Panc1 (cell line): ENCODE measurements at regions not wholly inside any gene's neighbourhood (a gene's known extent, or its start where the extent isn't known, plus 50 kb on each side); places are given as distances from the start of the nearest gene placed in this dataset.

Source experiments
- ATAC-seq: fragments of 200-7000 bp; cut with Tn5 transposase; 2 replicates; pipeline ENCODE4 v1.9.1; 2020; ENCODE audit warnings: mild to moderate bottlenecking, moderate library complexity
- BruUV-seq: library from RNA; stranded (reverse); fragments of 400-500 nt; replicated peaks from 2 replicates; lab custom pipeline; 2021; lab: Mats Ljungman, UMichigan
- CTCF ChIA-PET: fragments of 300-600 bp; sonication (Branson Sonifier 250); formaldehyde crosslinking; loops from one replicate; lab custom pipeline; 2022; ENCODE audit warnings: antibody characterized with exemption; lab: Charles Lee
- POLR2A ChIA-PET: fragments of 300-600 bp; sonication (Branson Sonifier 250); formaldehyde crosslinking; loops from one replicate; lab custom pipeline; 2022; ENCODE audit warnings: antibody characterized with exemption; lab: Charles Lee
- DNase-seq: peaks from one replicate; pipeline ENCODE4 v3.0.0-alpha.2; 2010; ENCODE audit warnings: low read depth, low spot score
- H3K27ac ChIP-seq: 2 replicates; pipeline ENCODE4 v1.5.1; 2011; ENCODE audit warnings: mild to moderate bottlenecking, low read length, inconsistent platforms
- H3K27me3 ChIP-seq: fragments of 200-500 bp; sonication (Bioruptor generic); 2 replicates; pipeline ENCODE4 v1.6.0; 2014; ENCODE audit warnings: low read length, inconsistent platforms; ENCODE audit not compliant: control insufficient read depth, insufficient read depth
- H3K36me3 ChIP-seq: fragments of 200-500 bp; sonication (Bioruptor generic); 2 replicates; pipeline ENCODE4 v1.5.1; 2014; ENCODE audit warnings: inconsistent platforms, mild to moderate bottlenecking, low read length, moderate library complexity; ENCODE audit not compliant: control insufficient read depth, insufficient read depth
- H3K4me1 ChIP-seq: 2 replicates; pipeline ENCODE4 v1.5.1; 2011; ENCODE audit warnings: inconsistent platforms, mild to moderate bottlenecking, low read length, moderate library complexity; ENCODE audit not compliant: control insufficient read depth, insufficient read depth
- H3K4me3 ChIP-seq, 2 experiments: 2 replicates each; pipeline ENCODE4 v1.5.1; 2011 to 2012; ENCODE audit warnings: low read depth in 2 of 2, low read length in 2 of 2, mild to moderate bottlenecking in 2 of 2, inconsistent platforms in 1 of 2, moderate library complexity in 1 of 2
- H3K9me3 ChIP-seq: fragments of 200-500 bp; sonication (Bioruptor generic); 2 replicates; pipeline ENCODE4 v1.5.1; 2014; ENCODE audit warnings: low read depth, mild to moderate bottlenecking, inconsistent platforms, low read length, moderate library complexity; ENCODE audit not compliant: control insufficient read depth, insufficient read depth
- POLR2AphosphoS5 ChIP-seq: IDR thresholded peaks from 2 replicates; pipeline ENCODE4 v1.6.1; 2012; ENCODE audit warnings: mild to moderate bottlenecking, low read depth, low read length, moderate library complexity
- SIN3A ChIP-seq: IDR thresholded peaks from 2 replicates; pipeline ENCODE4 v1.6.1; 2012; ENCODE audit warnings: low read depth, mild to moderate bottlenecking, low read length, moderate library complexity, borderline replicate concordance; ENCODE audit not compliant: insufficient read depth
- TCF7L2 ChIP-seq: IDR thresholded peaks from 2 replicates; pipeline ENCODE4 v1.6.1; 2011; ENCODE audit warnings: mild to moderate bottlenecking, low read depth, low read length, inconsistent platforms
- in situ Hi-C: cut with HindIII; loops from 2 replicates; pipeline ENCODE4 v1.10.0; 2016; ENCODE audit warnings: low sequenced_read_pairs, low pct_unique_long_range_greater_than_20kb
- intact Hi-C: fragments of 100-400 bp; cut with micrococcal nuclease; formaldehyde crosslinking; loops from one replicate; pipeline ENCODE4 v1.10.0; 2022; ENCODE audit not compliant: unreplicated experiment
- TF ChIP-seq, protein P1 (sequence below): fragments of 450-650 bp; IDR thresholded peaks from 2 replicates; pipeline ENCODE4 v1.5.1; 2017; ENCODE audit warnings: mild to moderate bottlenecking
- TF ChIP-seq, protein P2 (sequence below), 2 experiments: IDR thresholded peaks; 2 replicates each; pipeline ENCODE4 v1.6.1; 2011 to 2012; ENCODE audit warnings: low read depth in 2 of 2, control low read depth in 1 of 2, low read length in 1 of 2, mild to moderate bottlenecking in 1 of 2, moderate library complexity in 1 of 2; ENCODE audit not compliant: insufficient read depth in 1 of 2

DNA sequence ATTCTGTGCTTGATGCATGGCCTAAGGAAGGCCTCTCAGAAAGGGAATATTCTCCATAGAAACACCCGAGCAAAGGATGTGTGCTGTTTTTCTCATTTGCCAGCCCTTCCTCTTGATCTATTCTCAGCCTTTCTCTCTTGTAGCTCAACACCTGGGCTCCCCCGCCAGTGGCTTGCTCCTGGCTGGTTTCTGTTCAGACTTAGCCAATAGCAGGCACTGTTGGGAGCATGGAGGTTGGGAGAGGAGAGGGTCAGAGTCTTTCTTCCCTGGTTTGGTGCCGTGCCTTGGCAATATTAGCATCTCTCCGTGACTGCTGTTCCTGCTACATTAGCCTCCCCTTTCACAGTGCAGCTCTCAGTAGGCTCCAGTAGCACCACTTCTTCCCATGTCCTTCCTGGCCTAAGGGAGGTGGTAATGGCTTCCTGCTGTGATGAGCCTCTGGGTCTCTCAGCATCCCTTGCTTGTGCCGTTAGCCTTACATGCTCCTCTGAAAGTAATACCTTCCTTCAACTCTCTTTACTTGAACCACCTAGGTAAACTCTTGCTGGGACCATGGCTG is 269.7 kb upstream of the GAS1 start:
- intact Hi-C loops (no loop called here), in situ Hi-C loops (no loop called here)
- ChIA-PET CTCF (no interaction called here), POLR2A (no interaction called here)
- no peaks in the 10 kb centered on the region for H3K36me3 ChIP-seq
- H3K9me3 ChIP-seq = no peaks in the 10 kb centered on the region
- BruUV-seq = no TSS peak
- no peak overlapping the region for H3K27ac ChIP-seq
- H3K4me1 ChIP-seq = no peaks in the 10 kb centered on the region
- DNase-seq = no peak
- TF ChIP-seq, protein P1, sequence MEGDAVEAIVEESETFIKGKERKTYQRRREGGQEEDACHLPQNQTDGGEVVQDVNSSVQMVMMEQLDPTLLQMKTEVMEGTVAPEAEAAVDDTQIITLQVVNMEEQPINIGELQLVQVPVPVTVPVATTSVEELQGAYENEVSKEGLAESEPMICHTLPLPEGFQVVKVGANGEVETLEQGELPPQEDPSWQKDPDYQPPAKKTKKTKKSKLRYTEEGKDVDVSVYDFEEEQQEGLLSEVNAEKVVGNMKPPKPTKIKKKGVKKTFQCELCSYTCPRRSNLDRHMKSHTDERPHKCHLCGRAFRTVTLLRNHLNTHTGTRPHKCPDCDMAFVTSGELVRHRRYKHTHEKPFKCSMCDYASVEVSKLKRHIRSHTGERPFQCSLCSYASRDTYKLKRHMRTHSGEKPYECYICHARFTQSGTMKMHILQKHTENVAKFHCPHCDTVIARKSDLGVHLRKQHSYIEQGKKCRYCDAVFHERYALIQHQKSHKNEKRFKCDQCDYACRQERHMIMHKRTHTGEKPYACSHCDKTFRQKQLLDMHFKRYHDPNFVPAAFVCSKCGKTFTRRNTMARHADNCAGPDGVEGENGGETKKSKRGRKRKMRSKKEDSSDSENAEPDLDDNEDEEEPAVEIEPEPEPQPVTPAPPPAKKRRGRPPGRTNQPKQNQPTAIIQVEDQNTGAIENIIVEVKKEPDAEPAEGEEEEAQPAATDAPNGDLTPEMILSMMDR = no peak
- TF ChIP-seq, protein P2, sequence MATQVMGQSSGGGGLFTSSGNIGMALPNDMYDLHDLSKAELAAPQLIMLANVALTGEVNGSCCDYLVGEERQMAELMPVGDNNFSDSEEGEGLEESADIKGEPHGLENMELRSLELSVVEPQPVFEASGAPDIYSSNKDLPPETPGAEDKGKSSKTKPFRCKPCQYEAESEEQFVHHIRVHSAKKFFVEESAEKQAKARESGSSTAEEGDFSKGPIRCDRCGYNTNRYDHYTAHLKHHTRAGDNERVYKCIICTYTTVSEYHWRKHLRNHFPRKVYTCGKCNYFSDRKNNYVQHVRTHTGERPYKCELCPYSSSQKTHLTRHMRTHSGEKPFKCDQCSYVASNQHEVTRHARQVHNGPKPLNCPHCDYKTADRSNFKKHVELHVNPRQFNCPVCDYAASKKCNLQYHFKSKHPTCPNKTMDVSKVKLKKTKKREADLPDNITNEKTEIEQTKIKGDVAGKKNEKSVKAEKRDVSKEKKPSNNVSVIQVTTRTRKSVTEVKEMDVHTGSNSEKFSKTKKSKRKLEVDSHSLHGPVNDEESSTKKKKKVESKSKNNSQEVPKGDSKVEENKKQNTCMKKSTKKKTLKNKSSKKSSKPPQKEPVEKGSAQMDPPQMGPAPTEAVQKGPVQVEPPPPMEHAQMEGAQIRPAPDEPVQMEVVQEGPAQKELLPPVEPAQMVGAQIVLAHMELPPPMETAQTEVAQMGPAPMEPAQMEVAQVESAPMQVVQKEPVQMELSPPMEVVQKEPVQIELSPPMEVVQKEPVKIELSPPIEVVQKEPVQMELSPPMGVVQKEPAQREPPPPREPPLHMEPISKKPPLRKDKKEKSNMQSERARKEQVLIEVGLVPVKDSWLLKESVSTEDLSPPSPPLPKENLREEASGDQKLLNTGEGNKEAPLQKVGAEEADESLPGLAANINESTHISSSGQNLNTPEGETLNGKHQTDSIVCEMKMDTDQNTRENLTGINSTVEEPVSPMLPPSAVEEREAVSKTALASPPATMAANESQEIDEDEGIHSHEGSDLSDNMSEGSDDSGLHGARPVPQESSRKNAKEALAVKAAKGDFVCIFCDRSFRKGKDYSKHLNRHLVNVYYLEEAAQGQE (IDR thresholded peaks at IDR 0.05; ENCODE audit: insufficient read depth in 1 of 2, low read depth in 2 of 2, low read length in 1 of 2) = no peak
- TF ChIP-seq TCF7L2 = no peak
- no peak for TF ChIP-seq POLR2AphosphoS5
- no peak for TF ChIP-seq SIN3A
- no peak overlapping the region for H3K4me3 ChIP-seq
- H3K27me3 ChIP-seq = no peaks in the 10 kb centered on the region
- no peak for ATAC-seq

DNA sequence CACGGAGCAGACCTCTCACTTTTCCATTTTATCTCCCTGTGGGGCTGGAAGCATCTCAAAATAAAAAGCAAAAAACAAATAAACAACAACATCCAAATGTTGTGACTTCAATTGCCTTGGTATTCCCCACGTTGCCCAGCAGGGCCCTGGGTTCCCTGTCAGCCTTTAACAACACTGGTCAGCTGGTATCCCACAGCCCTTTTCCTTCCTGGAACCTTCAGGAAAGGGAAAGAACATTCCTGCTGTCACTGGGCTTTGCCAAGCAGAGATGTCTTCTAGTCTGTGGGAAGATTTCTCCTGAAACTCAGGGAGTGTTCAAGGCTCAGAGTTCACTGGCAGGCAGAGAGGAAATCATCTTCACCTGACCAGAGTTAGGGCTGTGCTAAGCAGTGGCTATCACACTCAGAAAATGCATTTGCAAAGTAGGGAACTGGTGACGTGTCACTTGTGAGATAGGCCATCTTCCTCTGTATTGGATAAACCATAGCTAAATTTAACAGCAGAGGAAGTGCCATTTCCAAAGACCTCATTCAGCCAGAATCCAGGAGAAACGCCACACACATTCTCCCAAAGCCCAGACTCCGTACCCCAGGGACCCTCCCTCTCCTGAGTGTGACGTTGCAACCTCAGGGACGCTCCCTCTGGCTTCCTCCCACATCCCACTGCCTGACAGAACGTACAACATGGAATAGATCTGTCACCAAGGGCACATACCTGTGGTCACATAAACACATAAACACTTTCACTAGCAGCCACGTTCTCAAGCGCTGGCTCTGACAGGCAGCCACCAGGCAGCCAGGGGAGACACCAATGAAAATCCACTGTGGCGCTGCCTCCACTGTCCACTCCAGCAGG is 274.0 kb upstream of the DAPK1 start:
- ATAC-seq = no peak
- H3K36me3 ChIP-seq = no peaks in the 10 kb centered on the region
- intact Hi-C loops (no loop called here), in situ Hi-C loops (no loop called here)
- no peak overlapping the region for H3K4me3 ChIP-seq
- H3K27ac ChIP-seq = no peak overlapping the region
- no peaks in the 10 kb centered on the region for H3K4me1 ChIP-seq
- no peak for DNase-seq
- H3K9me3 ChIP-seq = no peaks in the 10 kb centered on the region
- POLR2A ChIA-PET = no interaction called here
- BruUV-seq = no TSS peak
- CTCF ChIA-PET = no interaction called here
- TF ChIP-seq, protein P2 (IDR thresholded peaks at IDR 0.05; ENCODE audit: insufficient read depth in 1 of 2, low read depth in 2 of 2, low read length in 1 of 2) = no peak
- TF ChIP-seq TCF7L2 (no peak), SIN3A (no peak), POLR2AphosphoS5 (no peak)
- no peaks in the 10 kb centered on the region for H3K27me3 ChIP-seq
